ENCODE measurements at regions not wholly inside any gene's neighbourhood (a gene's known extent, or its start where the extent isn't known, plus 50 kb on each side); places are given as distances from the start of the nearest gene placed in this dataset.

DNA sequence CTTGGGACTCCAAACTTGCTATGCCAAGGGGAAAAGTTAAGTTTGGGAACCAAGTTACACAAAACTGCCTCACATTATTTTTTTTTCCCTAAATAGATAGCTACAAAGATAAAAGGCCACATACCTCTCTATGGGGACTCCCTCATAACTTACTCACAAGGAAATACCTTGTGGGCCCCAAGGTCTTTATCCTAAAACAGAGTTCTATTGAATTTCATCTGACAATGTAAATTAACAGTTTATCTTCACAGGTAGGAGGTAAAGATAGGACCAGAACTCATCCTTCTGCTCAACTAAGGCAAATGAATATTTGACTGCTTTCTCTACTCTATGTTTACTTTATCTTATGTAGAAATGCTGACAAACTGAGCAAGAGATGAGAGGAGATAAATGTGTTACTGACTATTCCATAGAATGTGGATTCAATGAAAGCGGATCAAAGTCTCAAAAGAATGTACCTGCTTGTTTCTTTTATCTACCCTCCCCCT, 1278.0 kb downstream of the OTOL1 start:
- Mint-ChIP-seq H3K4me1 (peaks cover 17% of the 10 kb centered on the region), H3K27ac (peak overlapping the region; percentile 1; the same call in 1 of the 2 replicates)

DNA sequence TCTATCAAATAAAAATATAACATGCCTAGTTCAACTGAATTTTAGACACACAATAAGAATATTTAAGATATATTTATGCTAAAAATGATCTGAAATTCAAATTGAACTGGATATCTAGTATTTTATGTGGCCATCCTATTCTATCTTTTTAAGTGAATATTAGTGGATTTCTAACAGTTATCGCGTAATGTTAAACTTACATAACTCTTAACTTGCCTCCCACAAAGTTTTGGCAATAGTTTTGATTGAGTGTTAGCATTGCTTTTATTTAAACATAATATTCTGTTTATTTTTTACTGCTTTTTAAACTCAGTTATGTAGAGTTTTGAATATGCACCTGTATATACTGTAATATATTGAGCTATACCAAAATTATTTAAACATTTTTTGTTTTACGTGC, 1279.5 kb downstream of the OTOL1 start:
- Mint-ChIP-seq H3K36me3 (peaks cover 2% of the 10 kb centered on the region; the same call in 1 of the 2 replicates), H3K27me3 (ENCODE audit: low read depth) (peaks cover 78% of the 10 kb centered on the region), H3K4me1 (peaks cover 17% of the 10 kb centered on the region), H3K9me3 (0 out of 2 replicates have a peak, but pooled peaks cover 5% of the 10 kb centered on the region), H3K27ac (no peak overlapping the region), H3K4me3 (no peak overlapping the region)
- CTCF ChIA-PET = no interaction called here
- DNase-seq (ENCODE audit: low spot score) (no peak), ATAC-seq (no peak)
- POLR2A ChIA-PET = no interaction called here
- TF ChIP-seq PRRX2 (CRISPR knock-in tag; IDR thresholded peaks at IDR 0.05) = no peak
- TF ChIP-seq ZNF396 (CRISPR knock-in tag; IDR thresholded peaks at IDR 0.05; ENCODE audit: borderline replicate concordance) = no peak
- TF ChIP-seq, protein P1, sequence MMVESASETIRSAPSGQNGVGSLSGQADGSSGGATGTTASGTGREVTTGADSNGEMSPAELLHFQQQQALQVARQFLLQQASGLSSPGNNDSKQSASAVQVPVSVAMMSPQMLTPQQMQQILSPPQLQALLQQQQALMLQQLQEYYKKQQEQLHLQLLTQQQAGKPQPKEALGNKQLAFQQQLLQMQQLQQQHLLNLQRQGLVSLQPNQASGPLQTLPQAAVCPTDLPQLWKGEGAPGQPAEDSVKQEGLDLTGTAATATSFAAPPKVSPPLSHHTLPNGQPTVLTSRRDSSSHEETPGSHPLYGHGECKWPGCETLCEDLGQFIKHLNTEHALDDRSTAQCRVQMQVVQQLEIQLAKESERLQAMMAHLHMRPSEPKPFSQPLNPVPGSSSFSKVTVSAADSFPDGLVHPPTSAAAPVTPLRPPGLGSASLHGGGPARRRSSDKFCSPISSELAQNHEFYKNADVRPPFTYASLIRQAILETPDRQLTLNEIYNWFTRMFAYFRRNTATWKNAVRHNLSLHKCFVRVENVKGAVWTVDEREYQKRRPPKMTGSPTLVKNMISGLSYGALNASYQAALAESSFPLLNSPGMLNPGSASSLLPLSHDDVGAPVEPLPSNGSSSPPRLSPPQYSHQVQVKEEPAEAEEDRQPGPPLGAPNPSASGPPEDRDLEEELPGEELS (CRISPR knock-in tag; IDR thresholded peaks at IDR 0.05) = no peak
- no peak for TF ChIP-seq HMGA2 (CRISPR knock-in tag; IDR thresholded peaks at IDR 0.05)
- TF ChIP-seq, protein P2, sequence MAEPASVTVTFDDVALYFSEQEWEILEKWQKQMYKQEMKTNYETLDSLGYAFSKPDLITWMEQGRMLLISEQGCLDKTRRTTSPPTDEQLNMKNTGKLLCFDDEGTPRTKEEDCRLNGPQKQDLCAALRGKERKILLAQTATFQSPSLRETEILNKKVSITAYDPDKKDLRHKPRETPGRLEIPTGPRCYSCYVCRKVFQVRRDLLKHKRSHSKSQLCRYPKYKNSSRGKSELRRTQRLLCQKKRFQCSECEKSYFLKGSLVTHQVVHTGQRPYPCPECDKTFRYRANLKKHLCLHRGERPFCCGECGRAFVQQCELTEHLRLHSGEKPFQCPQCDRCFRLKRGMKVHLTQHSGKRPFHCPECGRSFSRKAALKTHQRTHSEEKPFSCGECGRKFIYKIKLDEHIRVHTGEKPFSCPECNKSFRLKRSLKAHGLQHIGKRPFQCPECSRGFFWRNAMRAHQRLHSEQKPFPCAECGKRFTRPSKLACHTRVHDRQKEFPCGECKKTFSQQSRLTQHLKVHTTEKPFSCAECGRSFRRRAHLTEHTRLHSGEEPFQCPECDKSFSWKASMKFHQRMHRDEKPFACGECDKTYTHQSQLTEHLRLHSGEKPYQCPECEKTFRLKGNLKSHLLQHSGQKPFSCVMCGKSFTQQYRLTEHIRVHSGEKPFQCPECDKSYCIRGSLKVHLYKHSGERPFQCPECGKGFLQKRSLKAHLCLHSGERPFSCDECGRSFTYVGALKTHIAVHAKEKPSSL (CRISPR knock-in tag; conservative IDR thresholded peaks at IDR 0.05) = no peak
- no peak for TF ChIP-seq JAZF1 (CRISPR knock-in tag; IDR thresholded peaks at IDR 0.05)
- TF ChIP-seq, protein P3, sequence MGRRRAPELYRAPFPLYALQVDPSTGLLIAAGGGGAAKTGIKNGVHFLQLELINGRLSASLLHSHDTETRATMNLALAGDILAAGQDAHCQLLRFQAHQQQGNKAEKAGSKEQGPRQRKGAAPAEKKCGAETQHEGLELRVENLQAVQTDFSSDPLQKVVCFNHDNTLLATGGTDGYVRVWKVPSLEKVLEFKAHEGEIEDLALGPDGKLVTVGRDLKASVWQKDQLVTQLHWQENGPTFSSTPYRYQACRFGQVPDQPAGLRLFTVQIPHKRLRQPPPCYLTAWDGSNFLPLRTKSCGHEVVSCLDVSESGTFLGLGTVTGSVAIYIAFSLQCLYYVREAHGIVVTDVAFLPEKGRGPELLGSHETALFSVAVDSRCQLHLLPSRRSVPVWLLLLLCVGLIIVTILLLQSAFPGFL (CRISPR knock-in tag; IDR thresholded peaks at IDR 0.05; ENCODE audit: borderline replicate concordance) = no peak

More for the DNA sequence above, 1278.0 kb downstream of the OTOL1 start:
- ATAC-seq = peak; percentile 95
- Mint-ChIP-seq H3K27me3 (ENCODE audit: low read depth) (peaks cover 84% of the 10 kb centered on the region), H3K9me3 (0 out of 2 replicates have a peak, but pooled peaks cover 5% of the 10 kb centered on the region), H3K36me3 (peaks cover 2% of the 10 kb centered on the region; the same call in 1 of the 2 replicates), H3K4me3 (no peak overlapping the region)
- TF ChIP-seq ETV6 (CRISPR knock-in tag; IDR thresholded peaks at IDR 0.05) (no peak), GRHL2 (CRISPR knock-in tag; IDR thresholded peaks at IDR 0.05; ENCODE audit: insufficient replicate concordance, severe bottlenecking) (no peak), ZNF423 (CRISPR knock-in tag; IDR thresholded peaks at IDR 0.05) (no peak), ELF4 (CRISPR knock-in tag; IDR thresholded peaks at IDR 0.05; ENCODE audit: low read depth) (no peak), ZNF232 (CRISPR knock-in tag; IDR thresholded peaks at IDR 0.05) (no peak), ESRRA (CRISPR knock-in tag; IDR thresholded peaks at IDR 0.05; ENCODE audit: borderline replicate concordance) (no peak), NFE2L1 (CRISPR knock-in tag; IDR thresholded peaks at IDR 0.05) (no peak), FOXK1 (CRISPR knock-in tag; IDR thresholded peaks at IDR 0.05) (no peak), TP53 (CRISPR knock-in tag; IDR thresholded peaks at IDR 0.05) (no peak), ATF1 (CRISPR knock-in tag; IDR thresholded peaks at IDR 0.05) (no peak), ZNF219 (CRISPR knock-in tag; IDR thresholded peaks at IDR 0.05; ENCODE audit: borderline replicate concordance) (no peak), TEAD4 (CRISPR knock-in tag; IDR thresholded peaks at IDR 0.05) (no peak), NFYB (CRISPR knock-in tag; conservative IDR thresholded peaks at IDR 0.05; ENCODE audit: low read depth) (no peak), ZNF416 (CRISPR knock-in tag; IDR thresholded peaks at IDR 0.05) (no peak)
- TF ChIP-seq, protein P4, sequence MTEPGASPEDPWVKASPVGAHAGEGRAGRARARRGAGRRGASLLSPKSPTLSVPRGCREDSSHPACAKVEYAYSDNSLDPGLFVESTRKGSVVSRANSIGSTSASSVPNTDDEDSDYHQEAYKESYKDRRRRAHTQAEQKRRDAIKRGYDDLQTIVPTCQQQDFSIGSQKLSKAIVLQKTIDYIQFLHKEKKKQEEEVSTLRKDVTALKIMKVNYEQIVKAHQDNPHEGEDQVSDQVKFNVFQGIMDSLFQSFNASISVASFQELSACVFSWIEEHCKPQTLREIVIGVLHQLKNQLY (CRISPR knock-in tag; IDR thresholded peaks at IDR 0.05) = no peak
- TF ChIP-seq, protein P5, sequence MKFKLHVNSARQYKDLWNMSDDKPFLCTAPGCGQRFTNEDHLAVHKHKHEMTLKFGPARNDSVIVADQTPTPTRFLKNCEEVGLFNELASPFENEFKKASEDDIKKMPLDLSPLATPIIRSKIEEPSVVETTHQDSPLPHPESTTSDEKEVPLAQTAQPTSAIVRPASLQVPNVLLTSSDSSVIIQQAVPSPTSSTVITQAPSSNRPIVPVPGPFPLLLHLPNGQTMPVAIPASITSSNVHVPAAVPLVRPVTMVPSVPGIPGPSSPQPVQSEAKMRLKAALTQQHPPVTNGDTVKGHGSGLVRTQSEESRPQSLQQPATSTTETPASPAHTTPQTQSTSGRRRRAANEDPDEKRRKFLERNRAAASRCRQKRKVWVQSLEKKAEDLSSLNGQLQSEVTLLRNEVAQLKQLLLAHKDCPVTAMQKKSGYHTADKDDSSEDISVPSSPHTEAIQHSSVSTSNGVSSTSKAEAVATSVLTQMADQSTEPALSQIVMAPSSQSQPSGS (CRISPR knock-in tag; IDR thresholded peaks at IDR 0.05; ENCODE audit: borderline replicate concordance, low read depth) = no peak
- TF ChIP-seq, protein P6, sequence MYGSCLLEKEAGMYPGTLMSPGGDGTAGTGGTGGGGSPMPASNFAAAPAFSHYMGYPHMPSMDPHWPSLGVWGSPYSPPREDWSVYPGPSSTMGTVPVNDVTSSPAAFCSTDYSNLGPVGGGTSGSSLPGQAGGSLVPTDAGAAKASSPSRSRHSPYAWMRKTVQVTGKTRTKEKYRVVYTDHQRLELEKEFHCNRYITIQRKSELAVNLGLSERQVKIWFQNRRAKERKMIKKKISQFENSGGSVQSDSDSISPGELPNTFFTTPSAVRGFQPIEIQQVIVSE (CRISPR knock-in tag; IDR thresholded peaks at IDR 0.05; ENCODE audit: borderline replicate concordance) = no peak
- TF ChIP-seq, protein P7, sequence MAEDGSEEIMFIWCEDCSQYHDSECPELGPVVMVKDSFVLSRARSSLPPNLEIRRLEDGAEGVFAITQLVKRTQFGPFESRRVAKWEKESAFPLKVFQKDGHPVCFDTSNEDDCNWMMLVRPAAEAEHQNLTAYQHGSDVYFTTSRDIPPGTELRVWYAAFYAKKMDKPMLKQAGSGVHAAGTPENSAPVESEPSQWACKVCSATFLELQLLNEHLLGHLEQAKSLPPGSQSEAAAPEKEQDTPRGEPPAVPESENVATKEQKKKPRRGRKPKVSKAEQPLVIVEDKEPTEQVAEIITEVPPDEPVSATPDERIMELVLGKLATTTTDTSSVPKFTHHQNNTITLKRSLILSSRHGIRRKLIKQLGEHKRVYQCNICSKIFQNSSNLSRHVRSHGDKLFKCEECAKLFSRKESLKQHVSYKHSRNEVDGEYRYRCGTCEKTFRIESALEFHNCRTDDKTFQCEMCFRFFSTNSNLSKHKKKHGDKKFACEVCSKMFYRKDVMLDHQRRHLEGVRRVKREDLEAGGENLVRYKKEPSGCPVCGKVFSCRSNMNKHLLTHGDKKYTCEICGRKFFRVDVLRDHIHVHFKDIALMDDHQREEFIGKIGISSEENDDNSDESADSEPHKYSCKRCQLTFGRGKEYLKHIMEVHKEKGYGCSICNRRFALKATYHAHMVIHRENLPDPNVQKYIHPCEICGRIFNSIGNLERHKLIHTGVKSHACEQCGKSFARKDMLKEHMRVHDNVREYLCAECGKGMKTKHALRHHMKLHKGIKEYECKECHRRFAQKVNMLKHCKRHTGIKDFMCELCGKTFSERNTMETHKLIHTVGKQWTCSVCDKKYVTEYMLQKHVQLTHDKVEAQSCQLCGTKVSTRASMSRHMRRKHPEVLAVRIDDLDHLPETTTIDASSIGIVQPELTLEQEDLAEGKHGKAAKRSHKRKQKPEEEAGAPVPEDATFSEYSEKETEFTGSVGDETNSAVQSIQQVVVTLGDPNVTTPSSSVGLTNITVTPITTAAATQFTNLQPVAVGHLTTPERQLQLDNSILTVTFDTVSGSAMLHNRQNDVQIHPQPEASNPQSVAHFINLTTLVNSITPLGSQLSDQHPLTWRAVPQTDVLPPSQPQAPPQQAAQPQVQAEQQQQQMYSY (CRISPR knock-in tag; IDR thresholded peaks at IDR 0.05) = no peak
- TF ChIP-seq, protein P8, sequence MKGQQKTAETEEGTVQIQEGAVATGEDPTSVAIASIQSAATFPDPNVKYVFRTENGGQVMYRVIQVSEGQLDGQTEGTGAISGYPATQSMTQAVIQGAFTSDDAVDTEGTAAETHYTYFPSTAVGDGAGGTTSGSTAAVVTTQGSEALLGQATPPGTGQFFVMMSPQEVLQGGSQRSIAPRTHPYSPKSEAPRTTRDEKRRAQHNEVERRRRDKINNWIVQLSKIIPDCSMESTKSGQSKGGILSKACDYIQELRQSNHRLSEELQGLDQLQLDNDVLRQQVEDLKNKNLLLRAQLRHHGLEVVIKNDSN (CRISPR knock-in tag; IDR thresholded peaks at IDR 0.05) = no peak
- POLR2A ChIA-PET = no interaction called here
- no peak for DNase-seq (ENCODE audit: low spot score)
- CTCF ChIA-PET = no interaction called here

Measured in WTC11 (cell line).